ENCODE measurements at regions not wholly inside any gene's neighbourhood (a gene's known extent, or its start where the extent isn't known, plus 50 kb on each side); places are given as distances from the start of the nearest gene placed in this dataset.
A peak's percentile ranks its signal among the peaks of the same experiment; 100 is the strongest.

DNA sequence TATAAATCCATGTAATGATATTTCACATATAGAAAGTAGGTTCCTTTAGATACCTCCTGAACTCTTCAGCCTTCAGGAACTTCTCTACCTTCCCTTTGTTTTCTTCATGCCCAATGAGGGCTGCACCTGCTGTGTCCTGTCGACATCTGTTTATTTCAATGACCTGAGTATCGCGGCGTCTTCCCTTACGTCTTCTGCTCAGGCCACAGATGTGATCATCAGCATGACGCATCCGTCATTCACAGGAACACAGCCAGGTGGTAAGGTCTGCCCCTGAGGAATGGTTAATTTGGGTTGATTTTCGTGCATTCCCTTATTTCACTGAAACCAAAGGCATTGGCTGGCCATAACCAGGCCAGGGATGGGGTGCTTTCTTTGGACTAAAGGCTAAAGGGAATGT is 217.1 kb downstream of the MED10 start:
- FAIRE-seq = no peak

DNA sequence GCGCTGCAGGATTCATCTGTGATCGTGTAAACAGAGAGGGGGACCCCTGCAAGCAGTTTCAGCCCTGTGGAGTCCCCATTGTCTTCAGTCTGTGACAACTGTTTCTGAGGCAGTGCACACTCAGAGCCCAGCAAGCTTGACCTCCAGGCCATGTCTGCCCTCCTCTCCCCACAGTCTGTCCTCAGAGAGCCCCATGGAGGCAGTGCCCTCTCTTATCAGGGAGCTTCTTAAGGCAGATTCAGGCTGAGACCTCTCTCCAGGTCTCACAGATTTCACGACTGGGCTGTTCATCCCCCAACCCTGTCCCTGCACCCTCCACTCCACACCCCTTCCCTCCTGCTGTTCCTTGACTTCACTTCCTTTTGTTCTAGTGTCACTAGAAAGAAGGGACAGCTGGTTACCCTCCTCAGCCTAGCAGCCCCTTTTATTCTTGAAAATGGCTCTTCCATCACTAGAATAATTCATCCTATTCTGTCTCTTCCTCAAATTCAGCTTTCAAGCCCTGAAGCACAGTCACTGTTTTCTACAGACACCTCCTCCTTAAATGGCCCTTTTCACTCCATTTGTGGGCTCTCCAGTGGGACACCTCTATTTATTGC is 218.4 kb downstream of the MED10 start:
- no peak for FAIRE-seq

DNA sequence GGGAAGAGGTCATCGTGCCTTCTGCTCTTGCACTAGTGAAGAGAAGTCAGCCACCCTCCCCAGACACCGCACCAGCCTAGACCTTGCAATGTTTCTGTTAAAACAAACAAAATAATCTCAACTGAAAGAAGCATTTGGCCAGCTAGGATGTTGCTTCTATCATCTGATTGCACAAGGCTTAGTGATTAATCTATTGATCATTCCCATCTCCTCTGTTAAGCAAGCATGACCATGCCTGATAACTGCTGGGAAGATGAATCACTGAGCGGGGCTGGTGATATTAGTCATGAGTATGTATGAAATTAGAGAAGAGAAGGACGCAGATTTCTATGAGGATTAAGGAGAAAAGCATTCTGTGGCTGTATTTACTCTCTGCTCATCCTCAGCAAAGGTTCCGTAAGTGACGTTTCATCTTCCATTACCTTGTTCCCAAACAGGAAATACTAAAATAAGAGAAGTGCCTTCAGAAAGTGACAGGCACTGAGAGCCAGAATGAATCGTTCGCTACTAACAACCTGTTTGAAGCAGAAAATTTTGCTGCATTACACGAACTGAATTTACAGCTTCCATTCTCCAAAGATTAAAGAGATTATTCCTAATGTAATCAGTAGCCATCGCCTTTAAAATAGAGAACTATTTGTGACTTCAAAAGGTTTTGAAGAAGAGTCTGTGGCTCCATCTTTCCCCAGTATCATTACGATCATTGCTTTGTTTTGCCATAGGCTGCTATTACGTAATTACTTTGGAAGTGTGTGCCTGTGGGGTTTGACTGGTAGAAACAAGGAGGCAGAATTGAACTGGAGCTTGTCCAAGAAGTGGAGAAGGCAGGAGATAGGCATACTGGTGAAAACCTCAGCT is 219.1 kb downstream of the MED10 start:
- peak; percentile 77 for FAIRE-seq

DNA sequence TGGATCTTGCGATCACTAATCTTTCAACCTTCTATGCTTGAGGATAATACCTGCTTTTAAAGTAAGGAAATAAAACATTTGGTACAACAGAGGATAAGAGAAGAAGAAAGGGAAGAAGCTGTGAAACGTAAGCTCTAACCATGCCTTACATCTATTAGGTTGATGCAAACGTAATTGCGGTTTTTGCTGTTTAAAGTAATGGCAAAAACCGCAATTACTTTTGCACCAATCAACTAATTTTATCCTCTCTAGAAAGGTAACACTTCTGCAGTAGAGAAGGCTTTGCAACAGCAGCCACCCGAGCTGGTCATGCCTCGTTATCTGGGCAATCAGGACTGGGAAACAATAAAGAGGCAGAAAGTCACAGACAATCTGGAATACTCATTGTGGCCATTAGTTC is 224.1 kb downstream of the MED10 start:
- no peak for FAIRE-seq

DNA sequence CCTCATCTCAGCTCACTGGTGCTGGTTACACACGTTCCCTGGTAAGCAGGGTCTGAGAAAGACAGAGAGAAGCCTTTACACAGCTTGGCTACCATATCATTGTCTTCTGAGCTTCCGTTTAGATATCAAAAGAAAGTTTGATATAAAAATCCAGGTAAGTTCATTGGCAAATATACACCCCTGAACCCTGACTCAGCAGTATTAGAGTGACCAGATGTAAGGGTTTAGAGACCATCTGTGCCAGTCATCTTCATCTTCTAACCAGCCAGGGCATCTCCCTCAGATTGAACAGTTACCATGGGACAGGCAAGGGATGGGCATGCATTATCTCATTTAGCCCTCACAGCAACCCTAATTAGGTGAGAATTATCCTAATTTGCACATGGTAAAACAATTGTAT is 232.1 kb downstream of the MED10 start:
- no peak for FAIRE-seq

DNA sequence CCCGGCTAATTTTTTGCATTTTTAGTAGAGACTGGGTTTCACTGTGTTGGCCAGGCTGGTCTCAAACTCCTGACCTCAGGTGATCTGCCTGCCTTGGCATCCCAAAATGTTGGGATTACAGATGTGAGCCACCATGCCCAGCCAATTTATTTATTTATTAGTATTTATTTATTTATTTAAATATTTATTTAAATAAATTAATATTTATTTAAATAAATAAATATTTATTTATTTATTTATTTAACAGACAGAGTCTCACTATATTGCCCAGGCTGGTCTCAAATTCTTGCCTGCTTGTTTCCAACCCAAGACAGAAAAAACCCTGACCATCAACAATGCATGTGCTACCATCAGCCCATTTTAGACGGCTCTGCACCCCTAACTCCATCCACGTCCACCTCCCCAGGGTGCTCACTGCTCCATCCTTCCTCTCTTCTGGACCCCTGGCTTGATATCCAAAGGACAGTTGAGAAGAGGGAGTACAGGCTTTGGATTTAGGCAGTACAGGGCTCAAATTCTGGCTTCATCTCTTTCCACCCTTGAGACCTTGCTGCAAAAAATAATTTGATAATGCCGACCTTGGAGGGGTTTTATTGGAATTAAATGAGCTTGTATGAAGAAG is 232.6 kb downstream of the MED10 start:
- FAIRE-seq = no peak

DNA sequence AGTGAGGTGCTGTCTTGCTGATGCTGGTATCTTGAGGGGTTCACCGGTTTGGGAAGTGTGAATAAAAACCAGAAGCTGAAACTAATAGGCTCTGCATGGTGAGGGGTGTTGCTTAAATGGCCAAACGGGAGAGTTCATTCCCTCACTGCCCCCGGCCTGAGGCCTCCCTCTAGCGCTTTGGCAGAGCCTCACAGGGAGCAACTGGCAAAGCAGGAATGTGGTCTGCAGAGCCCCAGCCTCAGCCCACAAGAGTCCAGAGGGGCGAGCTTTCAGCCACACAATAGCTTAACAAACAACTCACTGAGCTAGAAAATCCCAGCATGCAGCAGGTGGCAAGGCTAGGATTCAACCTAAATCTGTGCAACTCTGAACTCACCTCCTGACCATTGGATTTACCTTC is 234.8 kb downstream of the MED10 start:
- no peak for FAIRE-seq

DNA sequence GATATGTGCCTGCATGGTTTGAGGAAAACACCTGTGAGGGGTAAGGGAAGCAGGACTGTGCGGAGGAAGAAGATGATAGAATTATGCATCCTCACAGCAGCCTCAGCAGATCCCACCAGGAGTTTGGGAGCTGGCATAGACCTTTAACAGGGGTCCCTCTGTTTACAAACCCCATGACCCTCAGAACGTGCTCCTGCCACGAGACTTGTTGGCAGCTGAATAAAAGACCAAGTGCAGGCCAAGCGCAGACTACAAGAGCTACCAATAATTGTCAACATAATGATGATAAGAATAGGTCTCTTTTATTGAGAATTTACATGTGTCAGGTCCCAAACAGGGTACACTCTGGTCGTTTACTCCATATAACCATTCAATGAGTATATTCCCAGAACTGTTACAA is 236.0 kb downstream of the MED10 start:
- no peak for FAIRE-seq

DNA sequence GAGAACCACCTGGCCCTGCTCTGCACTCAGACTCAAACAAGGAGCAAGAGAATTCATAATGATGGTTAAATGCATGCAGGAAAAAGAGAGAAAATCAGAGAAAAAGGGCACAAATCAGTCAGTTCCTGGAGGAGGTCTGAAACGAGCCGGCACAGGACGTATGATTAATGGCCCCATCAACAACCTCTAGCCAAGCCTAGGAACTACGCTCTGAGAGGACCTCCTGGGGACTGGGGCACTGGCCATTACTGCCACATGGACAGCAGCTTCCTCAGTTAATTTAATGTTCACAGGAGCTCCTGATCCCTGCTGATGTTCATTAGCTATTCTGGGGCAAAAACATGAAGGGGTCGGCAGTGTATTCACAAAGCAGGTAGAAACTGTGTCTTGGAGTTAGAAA is 238.1 kb downstream of the MED10 start:
- no peak for FAIRE-seq

DNA sequence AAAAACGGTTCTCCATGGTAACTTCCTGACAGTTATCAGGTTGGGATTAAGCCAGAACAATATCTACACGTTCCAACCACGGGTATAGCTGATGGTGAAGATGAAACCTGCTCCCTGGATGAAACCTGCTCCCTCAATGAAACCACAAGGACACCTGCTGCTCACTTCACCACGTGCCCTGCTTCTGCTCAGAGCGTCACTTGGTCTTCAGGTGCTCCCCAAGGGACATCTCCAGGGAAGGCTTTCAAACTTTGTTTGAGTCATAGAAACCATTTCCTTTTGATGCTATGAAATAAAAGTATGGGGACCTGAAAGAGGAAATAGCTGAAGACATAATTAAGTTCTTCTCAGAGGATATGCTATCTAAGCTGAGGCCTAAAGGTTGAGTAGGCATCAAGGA is 242.4 kb downstream of the MED10 start:
- FAIRE-seq = no peak

DNA sequence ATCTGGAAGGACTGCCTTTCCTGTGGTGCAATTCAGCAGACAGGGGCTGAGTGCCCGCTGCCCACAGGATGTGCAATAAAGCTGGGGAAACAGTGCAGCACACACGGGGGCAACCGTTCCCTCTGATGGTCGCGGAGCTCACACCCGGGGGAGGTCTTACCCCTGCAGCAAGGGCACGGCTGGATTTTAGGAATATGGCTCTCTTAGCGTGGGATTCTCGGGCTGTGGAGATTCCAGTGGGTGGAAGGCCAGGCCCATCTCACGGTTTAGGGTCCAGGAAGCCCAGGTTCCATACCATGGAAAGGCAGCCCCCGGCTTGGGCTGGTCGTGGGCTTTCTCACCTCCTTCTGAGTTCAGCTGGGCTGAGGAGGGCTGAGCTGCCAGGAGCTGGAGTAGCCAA is 244.1 kb downstream of the MED10 start:
- FAIRE-seq = no peak

DNA sequence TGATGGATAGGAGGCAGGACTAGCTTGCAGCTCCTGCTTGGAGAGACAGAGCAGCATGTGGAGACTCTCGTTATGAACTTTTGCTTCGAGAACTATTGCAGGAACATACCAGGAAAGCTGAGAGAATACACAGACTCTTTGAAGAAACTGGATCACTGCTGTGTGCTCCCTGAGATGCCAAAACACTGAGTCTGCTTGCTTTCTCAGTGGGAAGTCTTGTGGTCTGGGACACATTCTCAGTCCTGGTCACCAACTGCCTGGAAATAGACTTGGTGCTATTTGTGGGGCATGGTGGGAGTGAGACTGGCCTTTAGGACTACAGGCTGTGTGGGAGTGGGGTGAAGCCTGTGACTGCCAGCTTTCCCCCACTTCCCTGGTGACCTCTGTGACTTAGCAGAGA is 252.6 kb downstream of the MED10 start:
- no peak for FAIRE-seq

DNA sequence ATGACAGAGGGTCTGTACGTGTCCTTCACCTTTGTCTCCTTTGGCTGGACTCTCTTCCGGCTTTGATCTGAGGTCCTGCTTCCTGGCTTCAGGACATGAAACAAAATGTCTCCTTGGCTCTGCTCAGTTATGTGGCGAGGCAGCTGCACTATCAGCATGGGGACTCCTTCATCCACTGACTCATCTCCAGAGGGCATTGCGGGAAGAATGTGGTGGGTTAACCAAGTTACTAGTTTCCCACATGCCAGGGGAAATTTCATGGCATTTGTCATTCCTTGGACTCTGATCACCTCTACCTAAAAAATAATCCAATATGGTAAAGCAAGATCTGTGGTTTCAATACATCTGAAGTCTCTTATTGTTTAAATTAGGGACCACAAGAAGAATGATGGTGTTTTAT is 259.7 kb downstream of the MED10 start:
- no peak for FAIRE-seq

DNA sequence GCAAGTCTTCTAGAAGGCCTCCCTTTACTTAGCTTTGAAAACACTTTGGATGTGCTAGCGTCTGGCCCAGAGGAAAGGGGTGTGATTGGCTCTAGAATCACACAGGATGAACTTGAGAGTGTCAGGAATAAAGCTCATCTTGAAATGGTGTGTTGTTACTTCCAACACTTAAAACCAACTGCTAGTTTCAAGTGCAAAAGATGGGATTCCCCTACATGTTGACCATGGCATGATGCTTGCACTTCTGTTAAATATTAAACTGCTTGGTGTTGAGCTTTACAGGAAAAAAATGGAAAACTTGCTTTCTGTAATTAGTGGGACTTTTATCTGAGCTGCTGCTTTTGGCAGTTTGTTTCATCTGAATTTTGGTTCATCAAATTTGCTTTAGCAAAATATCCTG is 261.1 kb downstream of the MED10 start:
- no peak for FAIRE-seq

DNA sequence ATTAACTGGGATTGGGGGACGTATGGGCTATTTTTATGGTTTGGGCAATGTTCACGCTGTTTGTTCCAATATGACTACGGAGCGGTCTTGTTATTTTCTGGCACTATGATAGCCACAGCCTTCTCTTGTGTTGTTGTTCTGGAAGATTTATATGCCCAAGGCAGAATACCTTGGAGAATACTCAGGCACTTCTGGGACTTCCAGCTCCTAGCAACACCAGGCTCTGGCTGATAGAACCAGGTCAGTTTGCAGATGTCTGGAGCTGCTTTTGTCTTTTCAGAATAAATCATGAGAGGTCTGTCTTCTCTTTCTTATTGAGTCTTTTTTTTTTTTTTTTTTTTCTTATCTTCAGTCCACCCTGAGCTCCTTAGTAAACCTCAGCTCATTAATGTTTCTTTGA is 262.5 kb downstream of the MED10 start:
- no peak for FAIRE-seq

DNA sequence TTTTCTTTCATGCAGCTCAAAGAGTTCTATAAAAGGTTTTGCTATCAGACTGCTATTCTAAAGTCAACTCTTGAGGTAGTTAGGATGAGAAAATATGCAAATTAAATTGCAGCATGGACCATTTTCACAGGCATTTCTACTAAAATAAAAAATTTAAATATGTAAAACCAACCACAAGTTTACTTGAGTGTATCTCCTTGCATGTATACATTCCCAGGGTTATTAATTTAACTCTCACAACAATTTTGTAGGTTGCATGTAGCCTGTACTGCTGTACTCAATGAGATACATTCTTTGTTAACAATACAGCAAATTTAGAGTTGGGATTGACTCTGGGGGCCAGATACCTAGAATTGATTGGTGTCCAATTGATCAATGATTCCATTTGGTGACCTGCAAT is 265.8 kb downstream of the MED10 start:
- FAIRE-seq = no peak

DNA sequence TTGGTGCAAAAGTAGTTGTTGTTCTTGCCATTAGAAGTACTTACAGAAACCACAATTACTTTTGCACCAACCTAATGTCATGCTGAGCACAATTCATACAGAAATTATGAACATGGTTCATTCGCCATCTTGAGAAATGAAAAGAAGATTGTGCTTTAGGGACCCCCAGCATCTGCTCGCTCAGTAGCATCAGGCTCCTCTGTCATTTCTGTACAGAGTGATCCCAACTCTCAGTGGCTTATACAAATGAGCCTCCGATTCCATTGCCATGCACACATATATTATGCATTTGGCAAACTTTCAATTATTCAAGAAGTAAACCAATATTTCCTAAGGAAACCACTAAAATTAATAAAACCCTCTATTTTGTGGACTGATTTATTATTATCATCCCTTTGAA is 266.2 kb downstream of the MED10 start:
- FAIRE-seq = no peak

DNA sequence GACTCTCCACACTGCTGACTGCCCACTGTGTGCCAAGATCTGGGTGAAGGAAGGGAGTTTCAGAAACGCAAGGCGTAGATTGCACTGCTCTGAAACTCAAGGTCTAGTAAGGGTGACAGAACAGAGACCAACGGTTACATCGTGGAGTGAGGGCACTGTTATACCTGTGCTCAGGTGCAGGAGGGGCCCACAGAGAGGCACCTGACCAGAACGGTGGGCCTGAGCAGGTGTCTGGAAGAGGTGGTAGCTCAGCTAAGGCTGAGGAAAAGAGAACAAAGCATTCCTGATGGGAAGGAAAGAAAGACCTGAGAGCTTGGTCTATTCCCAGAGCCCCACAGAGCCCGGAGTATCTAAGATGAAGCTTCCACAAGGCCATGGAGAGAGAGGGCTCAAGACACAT is 267.2 kb downstream of the MED10 start:
- FAIRE-seq = no peak

DNA sequence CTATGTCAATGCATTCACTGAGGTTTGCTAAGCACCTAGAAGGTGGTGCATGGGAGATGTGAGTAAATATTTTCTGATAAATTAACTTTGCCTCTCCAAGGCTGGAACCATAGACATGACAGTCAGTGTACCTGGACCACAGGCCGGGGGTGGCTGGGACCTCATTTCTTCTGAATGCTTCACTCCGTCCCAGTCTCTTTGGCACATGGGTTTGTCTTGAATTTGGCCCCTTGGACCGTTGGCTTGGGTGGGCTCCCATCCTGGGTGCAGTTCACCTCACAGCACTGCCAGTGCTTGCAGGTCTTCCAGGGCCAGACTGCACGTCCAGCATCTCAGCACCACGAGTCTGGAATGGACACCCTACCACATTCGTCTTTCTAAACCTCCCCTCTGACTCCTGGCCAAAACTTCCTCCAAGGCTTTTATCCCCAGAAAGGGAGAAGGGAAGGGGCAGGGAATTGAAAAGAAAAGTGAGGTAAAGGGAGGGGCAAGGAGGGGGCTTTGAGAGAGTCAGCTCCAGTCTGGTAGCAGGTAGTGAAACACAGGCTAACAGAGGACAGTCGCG is 267.8 kb downstream of the MED10 start:
- FAIRE-seq = no peak

DNA sequence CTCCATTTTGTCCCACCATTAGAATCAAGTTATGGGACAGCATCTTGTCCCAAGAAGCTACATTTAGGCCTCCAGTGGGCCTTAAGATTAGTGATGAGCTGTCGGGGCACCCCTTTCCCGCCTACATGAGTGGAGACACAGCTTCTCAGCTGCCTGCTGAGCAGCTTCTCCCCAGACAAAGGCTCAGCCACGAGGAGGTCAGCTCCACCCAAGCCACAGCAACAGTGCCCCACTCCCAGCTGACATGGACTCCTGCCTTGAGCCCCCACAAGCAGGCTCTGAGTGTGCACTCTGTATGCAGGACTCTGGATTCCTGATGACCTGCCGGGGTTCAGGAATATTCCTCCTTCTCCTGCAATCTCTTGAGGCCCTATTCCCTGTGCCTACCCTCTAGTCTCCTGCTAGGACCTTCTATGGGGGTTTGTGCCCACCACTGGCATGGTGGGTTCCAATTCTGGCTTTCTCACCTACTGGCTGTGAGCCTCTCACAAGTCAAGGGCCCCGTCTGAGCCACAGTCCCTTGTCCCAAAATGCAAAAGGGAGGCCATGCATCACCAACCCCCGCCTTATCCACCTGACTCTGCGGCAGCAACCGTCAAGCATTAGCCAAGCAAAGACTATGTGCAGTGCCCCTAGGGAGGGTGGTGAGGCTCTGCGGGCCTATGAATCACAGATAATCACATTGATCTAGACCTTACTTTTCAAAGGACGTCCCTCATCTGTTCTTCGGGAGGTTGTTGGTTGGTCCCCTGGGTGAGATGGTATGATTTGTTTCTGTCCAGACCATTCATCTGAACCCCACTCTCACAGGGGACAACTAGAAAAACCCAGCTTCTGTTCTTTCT is 269.1 kb downstream of the MED10 start:
- FAIRE-seq = no peak

DNA sequence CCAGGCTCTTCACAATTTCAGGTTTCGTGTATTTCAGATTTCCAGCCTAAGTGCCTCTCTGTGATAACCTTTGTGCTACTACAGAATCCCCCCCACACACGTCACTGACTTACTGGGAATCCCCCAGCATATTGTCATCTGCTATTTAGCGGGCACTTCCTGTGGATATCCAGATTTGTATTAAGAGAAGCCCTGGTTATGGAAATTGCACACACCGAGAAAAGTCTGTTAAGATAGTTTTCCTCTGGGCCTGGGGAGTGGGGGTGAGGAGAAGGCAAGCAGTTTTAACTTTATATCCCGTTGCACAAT is 269.9 kb downstream of the MED10 start:
- FAIRE-seq = no peak

DNA sequence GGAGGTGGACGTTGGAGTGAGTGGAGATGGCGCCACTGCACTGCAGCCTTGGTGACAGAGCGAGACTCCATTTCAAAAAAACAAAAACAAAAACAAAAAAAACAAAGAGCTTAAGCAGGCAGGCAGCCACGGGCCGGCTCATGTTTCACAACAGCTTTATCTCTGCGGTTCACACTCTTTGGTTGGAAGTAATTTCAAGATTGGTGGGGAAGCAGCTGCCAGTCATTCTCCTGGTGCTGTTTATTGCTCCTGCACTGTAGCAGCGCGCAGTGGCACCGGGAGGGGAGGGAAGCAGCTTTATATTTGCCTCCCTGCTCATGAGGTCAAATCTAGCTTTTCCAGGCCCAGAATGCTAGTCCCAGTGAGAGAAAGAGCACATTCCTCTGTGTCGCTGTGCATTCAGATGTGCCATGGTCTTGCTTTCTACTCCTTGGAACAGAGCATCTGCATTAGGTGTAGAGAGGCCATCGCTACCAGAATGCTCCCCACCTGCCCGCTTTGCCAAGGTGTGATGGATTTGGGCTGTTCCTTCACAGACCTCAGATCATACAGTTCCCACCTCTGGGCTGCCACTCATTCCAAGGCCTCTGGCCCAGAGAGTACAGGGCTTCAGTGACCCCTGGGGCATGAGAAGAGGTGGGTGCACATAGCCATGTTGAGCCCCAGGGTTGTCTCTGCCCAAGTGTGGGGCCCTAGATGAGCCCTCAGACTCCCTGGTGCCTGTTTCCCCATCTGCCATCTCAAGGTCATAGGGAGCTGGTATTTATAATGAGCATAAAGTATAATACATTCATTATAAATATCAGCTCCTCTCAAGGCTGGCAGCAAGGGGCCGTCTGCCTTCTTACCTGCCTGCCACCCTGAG is 270.4 kb downstream of the MED10 start:
- FAIRE-seq = no peak
